Caki2 (cell line): ENCODE measurements at regions not wholly inside any gene's neighbourhood (a gene's known extent, or its start where the extent isn't known, plus 50 kb on each side); places are given as distances from the start of the nearest gene placed in this dataset.
"Not testable (repeated sequence)": the region's sequence is repeated elsewhere in the genome, so short reads cannot be mapped to it uniquely, and the experiment has no call there.

Experiments used
- DNase-seq: peaks from one replicate; pipeline ENCODE4 v3.0.0-alpha.2; 2015; ENCODE audit warnings: low read depth
- in situ Hi-C: cut with HindIII; loops from 2 replicates; pipeline ENCODE4 v1.10.0; 2016; ENCODE audit warnings: low sequenced_read_pairs, low pct_unique_long_range_greater_than_20kb, mixed read lengths

GRCh38 chr11:67940440-67940839 lies 63.5 kb downstream of the UNC93B1 start:
- in situ Hi-C loops, DNase-seq: not testable (repeated sequence)

GRCh38 chr11:67938964-67939363 lies 64.9 kb downstream of the UNC93B1 start:
- in situ Hi-C loops, DNase-seq: not testable (repeated sequence)

- in situ Hi-C loops, DNase-seq: not testable (repeated sequence)
Measured at GRCh38 chr11:67938371-67938770, 65.5 kb downstream of the UNC93B1 start.

- DNase-seq, in situ Hi-C loops: not testable (repeated sequence)
Measured at GRCh38 chr11:67923565-67923964, 80.3 kb downstream of the UNC93B1 start.

- DNase-seq, in situ Hi-C loops: not testable (repeated sequence)
Measured at GRCh38 chr11:67920546-67920945, 83.4 kb downstream of the UNC93B1 start.

GRCh38 chr11:67912184-67912583 lies 91.7 kb downstream of the UNC93B1 start:
- in situ Hi-C loops, result not testable (repeated sequence)

GRCh38 chr11:67911211-67911610 lies 92.7 kb downstream of the UNC93B1 start:
- in situ Hi-C loops, DNase-seq: not testable (repeated sequence)

More at GRCh38 chr11:67912184-67912583, 91.7 kb downstream of the UNC93B1 start:
- not testable (repeated sequence) for DNase-seq

- in situ Hi-C loops, DNase-seq: not testable (repeated sequence)
Measured at GRCh38 chr11:67910803-67911202, 93.1 kb downstream of the UNC93B1 start.

GRCh38 chr11:67906969-67907368 lies 96.9 kb downstream of the UNC93B1 start:
- DNase-seq, in situ Hi-C loops: not testable (repeated sequence)

- DNase-seq, in situ Hi-C loops: not testable (repeated sequence)
Measured at GRCh38 chr11:67899462-67899861, 104.4 kb downstream of the UNC93B1 start.

GRCh38 chr11:67893487-67893886 lies 110.4 kb downstream of the UNC93B1 start:
- in situ Hi-C loops, DNase-seq: not testable (repeated sequence)

GRCh38 chr11:67889646-67890045 lies 114.3 kb downstream of the UNC93B1 start:
- DNase-seq, in situ Hi-C loops: not testable (repeated sequence)

- DNase-seq, in situ Hi-C loops: not testable (repeated sequence)
Measured at GRCh38 chr11:67888056-67888455, 115.8 kb downstream of the UNC93B1 start.

GRCh38 chr11:67886672-67887071 lies 117.2 kb downstream of the UNC93B1 start:
- in situ Hi-C loops, DNase-seq: not testable (repeated sequence)

- in situ Hi-C loops, DNase-seq: not testable (repeated sequence)
Measured at GRCh38 chr11:67886207-67886606, 117.7 kb downstream of the UNC93B1 start.

GRCh38 chr11:67885574-67885973 lies 118.3 kb downstream of the UNC93B1 start:
- DNase-seq, in situ Hi-C loops: not testable (repeated sequence)

- in situ Hi-C loops, DNase-seq: not testable (repeated sequence)
Measured at GRCh38 chr11:67884761-67885558, 118.9 kb downstream of the UNC93B1 start.

- DNase-seq, in situ Hi-C loops: not testable (repeated sequence)
Measured at GRCh38 chr11:67884073-67884757, 119.7 kb downstream of the UNC93B1 start.

- in situ Hi-C loops, DNase-seq: not testable (repeated sequence)
Measured at GRCh38 chr11:67882304-67882703, 121.6 kb downstream of the UNC93B1 start.
